Smooth muscle cell of the brain vasculature (primary cell): ENCODE measurements at regions not wholly inside any gene's neighbourhood (a gene's known extent, or its start where the extent isn't known, plus 50 kb on each side); places are given as distances from the start of the nearest gene placed in this dataset.
"Not testable (repeated sequence)": the region's sequence is repeated elsewhere in the genome, so short reads cannot be mapped to it uniquely, and the experiment has no call there.

ENCODE experiments used
- DNase-seq: peaks from one replicate; pipeline ENCODE4 v3.0.0-alpha.2; 2012; ENCODE audit warnings: low read depth, low spot score

DNA sequence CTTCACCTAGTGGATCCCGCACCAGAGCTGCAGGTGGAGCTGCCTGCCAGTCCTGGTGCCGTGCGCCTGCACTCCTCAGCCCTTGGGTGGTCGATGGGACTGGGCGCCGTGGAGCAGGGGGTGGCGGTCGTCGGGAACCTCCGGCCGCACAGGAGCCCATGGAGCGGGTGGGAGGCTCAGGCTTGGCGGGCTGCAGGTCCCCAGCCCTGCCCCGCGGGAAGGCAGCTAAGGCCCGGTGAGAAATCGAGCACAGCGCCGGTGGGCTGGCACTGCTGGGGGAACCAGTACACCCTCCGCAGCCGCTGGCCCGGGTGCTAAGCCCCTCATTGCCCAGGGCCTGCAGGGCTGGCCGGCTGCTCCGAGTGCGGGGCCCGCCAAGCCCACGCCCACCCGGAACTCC lies 253.2 kb downstream of the MTERF1 start:
- DNase-seq: not testable (repeated sequence)

DNA sequence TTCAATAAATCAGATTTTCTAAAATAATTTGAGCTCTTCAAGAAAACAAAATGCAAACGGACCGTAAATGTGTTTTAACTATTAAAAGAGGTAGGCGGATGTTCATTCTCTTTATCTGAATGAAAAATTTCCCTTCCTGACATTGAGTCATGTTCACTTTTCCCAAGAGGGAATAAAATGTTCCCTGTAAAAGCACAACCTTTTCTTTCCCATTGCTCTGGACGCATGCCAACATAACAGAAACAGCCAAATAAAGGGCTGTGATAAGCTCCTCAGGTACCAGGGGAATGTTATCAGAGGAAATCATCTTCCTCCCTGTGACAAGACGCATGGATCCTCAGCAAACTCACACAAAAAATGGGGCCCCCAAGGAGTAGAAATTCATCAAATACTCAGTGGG lies 251.8 kb downstream of the MTERF1 start:
- no peak for DNase-seq

DNA sequence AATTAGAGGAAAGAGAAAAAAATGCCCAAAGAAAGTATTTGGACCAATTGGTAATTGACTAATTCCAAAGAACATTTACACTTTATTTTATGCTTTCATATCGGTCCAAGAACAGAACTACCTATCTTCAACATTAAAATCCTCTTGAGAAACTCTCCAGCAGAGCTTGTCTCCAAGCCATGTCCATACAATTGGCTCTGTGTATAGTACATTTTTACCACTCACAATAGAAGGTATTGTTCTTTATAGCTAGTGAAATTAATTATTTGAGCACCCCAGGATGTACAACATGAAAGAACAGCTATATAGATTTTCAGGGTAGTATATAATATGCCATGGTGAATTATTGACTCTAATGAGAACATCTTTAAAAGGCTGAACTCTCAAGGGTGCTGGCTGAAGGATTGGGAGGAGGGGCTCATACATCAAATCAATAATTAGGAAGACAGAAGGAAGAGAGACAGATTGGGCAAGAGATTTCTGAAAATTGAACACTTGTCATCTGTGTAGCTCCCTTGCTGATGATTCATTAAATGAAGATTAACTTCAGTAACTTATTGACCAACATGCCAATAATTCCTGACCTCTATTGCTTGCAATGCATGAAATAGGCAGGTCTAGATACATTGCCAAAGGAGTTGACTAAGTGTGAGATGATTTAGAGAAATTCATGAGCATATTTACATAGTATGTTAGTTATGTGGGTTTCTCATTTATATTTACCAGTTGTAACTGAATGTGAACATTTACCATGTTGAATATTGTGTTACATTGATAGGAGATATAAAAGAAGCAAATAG lies 249.7 kb downstream of the MTERF1 start:
- no peak for DNase-seq

- no peak for DNase-seq
These were observed 248.1 kb downstream of the MTERF1 start for GRCh38 chr7:91632234-91632940.

- no peak for DNase-seq
These were observed 247.5 kb downstream of the MTERF1 start for GRCh38 chr7:91633013-91633441.

- no peak for DNase-seq
These were observed 245.9 kb downstream of the MTERF1 start for GRCh38 chr7:91634485-91635177.

DNA sequence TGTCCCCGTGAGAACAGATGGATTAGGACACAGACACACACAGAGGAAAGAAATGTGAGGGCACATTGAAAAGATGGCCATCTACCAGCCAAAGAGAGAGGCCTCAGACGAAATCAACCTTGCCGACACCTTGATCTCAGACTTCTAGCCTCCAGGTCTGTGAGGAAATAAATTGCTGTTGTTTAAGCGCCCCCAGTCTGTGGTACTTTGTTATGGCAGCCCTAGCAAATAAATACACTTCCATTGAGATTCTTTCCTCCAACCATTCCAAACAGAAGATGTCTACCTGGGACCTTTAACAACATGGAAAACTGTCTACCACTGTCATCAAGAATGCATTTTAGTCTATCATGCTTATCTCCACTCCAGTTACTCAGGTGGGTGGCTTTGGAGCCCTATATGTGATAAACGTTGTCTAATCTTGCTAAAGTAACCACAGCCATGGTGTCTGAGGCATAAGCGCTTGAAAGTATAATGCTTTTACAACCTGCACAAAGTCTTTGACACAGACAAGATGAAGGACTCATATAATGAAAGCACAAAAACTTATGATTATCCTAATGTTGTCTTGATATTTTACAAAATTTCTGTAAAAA lies 244.3 kb downstream of the MTERF1 start:
- DNase-seq: no peak

GRCh38 chr7:91636728-91637127 lies 243.8 kb downstream of the MTERF1 start:
- DNase-seq: no peak

DNA sequence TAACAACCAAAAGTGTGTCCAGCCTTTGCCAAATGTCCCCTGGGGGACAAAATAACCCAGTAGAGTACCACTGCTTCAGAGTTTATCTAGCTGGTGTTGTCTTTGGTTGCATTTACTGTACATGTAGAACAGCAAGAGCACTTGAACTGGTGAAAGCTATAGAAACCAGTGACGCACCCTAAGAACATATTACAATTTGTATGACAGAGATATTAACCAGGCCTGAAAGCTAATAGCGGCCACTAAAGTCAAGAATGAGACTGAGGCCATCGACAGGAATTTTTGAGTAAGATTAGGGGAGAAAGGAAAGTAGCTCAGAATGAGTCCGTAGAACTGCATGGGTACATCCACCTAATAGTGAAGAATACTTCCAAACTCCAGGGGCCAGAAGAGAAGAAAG lies 236.2 kb downstream of the MTERF1 start:
- no peak for DNase-seq

GRCh38 chr7:91645542-91645941 lies 235.0 kb downstream of the MTERF1 start:
- DNase-seq: no peak

DNA sequence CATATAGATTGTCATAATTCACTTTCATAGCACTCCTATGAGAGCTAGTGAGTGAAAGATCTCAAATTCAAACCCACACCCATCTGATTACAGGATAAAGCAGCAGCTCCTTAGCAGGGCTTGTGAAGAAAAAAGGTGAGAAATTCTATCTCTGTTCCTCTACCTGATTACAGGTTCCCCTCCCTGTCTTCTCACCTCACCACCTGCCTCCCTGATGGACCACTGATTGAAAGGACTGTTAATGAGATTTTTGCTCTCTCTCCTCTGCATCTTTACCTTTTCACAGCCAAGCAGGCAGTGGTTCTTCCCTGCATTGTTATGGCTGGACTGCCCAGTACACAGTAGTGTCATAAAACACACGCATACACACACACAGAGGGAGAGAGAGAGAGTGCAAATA lies 228.5 kb downstream of the MTERF1 start:
- no peak for DNase-seq

DNA sequence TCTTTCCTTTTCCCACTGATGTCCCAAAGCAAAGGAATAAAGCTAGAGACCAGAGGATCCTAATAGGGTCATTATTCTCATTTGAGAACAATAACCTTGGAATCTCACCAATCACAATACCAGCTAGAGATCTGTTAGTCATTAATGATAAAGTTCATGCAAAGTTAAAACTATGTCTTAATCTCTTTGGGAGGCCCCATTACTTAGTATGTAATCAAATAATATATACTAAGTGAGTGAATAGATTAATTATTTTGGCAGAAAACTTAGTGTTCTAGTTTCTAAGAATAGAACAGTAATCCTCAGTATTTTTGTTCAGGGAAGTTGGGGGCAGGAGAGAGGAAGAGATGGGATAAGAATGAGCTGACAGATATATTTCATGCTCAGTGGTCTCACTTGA lies 227.2 kb downstream of the MTERF1 start:
- no peak for DNase-seq

DNA sequence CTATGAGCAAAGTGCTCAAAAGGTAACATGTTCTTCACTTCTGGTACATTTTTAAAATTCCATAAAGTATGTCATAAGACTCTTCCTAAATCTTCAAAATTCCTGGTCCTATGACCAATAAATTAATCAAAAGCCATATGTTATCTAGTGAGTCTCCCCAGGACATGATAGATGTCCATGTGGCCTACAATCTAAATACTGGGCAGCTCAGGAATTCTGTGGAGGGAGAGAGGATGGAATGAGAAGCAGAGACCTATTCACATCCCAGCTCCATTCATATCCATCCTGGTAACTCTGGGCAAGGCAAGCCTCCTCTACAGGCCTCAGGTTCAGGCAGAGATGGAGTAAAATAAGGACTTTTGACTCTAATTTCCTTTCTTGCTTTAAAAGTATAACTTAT lies 224.8 kb downstream of the MTERF1 start:
- DNase-seq: no peak

GRCh38 chr7:91656541-91657482 lies 223.7 kb downstream of the MTERF1 start:
- no peak for DNase-seq

DNA sequence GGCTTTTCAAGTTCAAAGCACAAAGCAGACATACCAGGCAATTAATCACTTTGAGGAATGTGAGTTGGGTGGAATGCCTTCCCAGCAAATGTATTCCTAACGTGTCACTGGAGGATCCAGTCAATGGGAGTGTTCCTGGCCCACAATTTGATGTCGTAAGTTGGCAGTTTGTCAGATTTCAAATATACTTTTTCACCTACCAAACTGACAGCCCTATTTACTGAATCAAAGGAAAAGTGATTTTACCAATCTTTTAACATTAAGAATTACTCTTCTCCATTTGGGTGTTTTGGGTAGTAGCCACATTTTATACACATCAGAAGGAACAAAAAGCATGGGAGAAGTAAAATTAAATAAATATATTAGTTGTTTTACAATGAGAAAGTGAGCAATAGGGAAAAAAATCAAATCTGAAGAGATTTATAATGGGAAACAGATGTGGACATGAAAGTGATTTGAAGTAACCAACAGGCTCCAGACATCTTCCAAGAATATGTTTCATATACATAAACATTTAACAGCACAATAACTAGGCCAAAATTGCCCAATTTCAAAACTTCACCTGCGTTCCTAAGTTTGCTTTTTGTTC lies 222.9 kb downstream of the MTERF1 start:
- peak; percentile 23 for DNase-seq

DNA sequence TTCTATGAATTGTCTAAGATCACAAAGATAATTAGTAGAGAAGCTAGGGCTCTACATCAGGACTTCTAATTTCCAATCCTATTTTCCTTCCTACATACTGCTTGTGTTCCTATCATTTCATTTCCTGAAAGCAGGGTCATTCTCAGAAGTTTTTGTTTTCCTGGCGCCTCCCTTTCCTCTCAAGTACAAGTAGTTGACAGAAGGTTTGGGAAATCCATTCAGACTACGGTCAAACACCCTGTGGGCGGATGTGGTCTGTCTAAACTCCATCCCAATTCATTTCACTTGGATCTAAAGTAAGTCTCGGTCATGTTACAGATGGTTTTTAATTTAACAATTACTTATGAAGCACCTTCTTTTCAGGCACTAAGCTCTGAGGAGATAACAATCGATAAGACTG lies 221.4 kb downstream of the MTERF1 start:
- no peak for DNase-seq

DNA sequence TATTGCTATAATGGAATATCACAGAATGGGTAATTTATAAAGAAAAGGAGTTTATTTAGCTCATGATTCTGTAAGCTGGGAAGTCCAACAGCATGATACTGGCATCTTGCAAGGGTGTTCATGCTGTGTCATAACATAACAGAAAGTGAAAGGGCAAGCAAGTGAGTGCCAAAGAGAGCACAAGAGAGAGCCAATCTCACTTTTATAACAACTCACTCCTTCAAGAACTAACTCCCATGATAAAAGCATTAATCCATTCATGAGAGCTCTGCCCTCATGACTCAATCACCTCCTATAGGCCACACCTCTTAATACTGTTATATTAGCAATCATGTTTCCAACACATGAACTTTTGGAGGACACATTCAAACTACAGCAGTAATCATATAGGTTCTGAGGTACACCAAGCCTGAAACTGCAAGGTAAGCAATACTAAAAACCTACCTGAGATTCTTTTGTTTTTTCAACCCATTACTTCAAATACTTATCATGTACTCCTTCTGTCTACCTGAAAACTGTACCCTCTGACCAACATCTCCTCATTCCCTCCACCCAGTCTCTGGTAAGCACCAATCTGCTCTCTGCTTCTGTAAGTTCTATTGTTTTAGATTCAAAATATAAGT lies 219.7 kb downstream of the MTERF1 start:
- peak; percentile 6 for DNase-seq

DNA sequence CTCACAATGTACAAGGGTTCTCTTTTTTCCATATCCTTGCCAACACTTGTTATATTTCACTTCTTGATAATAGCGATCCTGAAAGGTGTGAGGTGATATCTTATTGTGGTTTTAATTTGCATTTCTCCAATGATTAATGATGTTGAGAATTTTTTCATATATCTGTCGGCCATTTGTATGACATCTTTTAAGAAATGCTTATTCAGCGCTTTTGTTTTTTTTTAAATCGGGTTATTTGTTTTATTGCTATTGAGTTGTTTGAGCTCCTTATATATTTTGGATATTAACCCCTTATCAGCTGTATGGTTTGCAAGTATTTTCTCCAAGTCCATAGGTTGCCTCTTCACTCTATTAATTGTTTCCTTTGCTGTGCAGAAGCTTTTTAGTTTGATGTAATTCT lies 218.8 kb downstream of the MTERF1 start:
- no peak for DNase-seq

- DNase-seq: no peak
These were observed 212.3 kb downstream of the MTERF1 start for GRCh38 chr7:91668217-91668616.

- DNase-seq: no peak
These were observed 209.3 kb downstream of the MTERF1 start for GRCh38 chr7:91671245-91671644.
